ENCODE measurements at regions not wholly inside any gene's neighbourhood (a gene's known extent, or its start where the extent isn't known, plus 50 kb on each side); places are given as distances from the start of the nearest gene placed in this dataset.

GRCh38 chr21:27021801-27022200, 54.9 kb upstream of the ADAMTS5 start:
- Histone ChIP-seq H3K4me3 (ENCODE audit: low read depth in 1 of 5, low read length in 5 of 5) (no peak overlapping the region), H3K27me3 (ENCODE audit: control insufficient read depth in 5 of 5, insufficient read depth in 4 of 5, low read length in 5 of 5) (no peaks in the 10 kb centered on the region), H3K27ac (ENCODE audit: low read depth, low read length) (peak overlapping the region; percentile 71), H3K4me1 (ENCODE audit: control insufficient read depth in 5 of 5, insufficient read depth in 5 of 5, low read length in 5 of 5) (peaks cover 0 to 26% (median 6%) of the 10 kb centered on the region in 5 donors), H3K9me3 (ENCODE audit: control insufficient read depth in 5 of 5, low read length in 5 of 5) (no peaks in the 10 kb centered on the region), H3K9ac (ENCODE audit: low read length in 5 of 5) (no peak overlapping the region), H3K36me3 (ENCODE audit: control insufficient read depth in 5 of 5, insufficient read depth in 5 of 5, low read length in 5 of 5) (no peaks in the 10 kb centered on the region)

DNA sequence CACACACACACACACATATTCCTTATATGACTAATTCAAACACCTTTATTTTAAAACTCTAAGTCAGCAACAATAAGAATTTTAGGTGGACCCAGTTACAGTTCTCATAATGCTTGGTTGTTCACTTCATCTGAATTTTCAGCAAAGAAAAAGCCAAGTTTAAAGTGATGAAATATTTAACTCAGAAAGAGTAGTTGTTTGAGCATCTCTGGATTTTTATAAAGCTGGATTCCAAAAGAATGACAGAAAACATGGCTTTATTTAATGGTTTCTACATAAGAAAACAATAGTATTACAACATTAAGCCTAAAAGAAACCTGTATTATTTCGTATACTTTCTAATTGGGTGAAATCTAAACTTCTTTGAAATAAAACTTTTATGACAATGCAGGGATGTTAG, 54.2 kb upstream of the ADAMTS5 start:
- Histone ChIP-seq H3K9ac (ENCODE audit: low read length in 5 of 5) (no peak overlapping the region), H3K4me1 (ENCODE audit: control insufficient read depth in 5 of 5, insufficient read depth in 5 of 5, low read length in 5 of 5) (peaks cover 0 to 26% (median 6%) of the 10 kb centered on the region in 5 donors), H3K36me3 (ENCODE audit: control insufficient read depth in 5 of 5, insufficient read depth in 5 of 5, low read length in 5 of 5) (no peaks in the 10 kb centered on the region), H3K27ac (ENCODE audit: low read depth, low read length) (no peak overlapping the region), H3K9me3 (ENCODE audit: control insufficient read depth in 5 of 5, low read length in 5 of 5) (no peaks in the 10 kb centered on the region), H3K27me3 (ENCODE audit: control insufficient read depth in 5 of 5, insufficient read depth in 4 of 5, low read length in 5 of 5) (no peaks in the 10 kb centered on the region), H3K4me3 (ENCODE audit: low read depth in 1 of 5, low read length in 5 of 5) (no peak overlapping the region)

GRCh38 chr21:27017246-27017645, 50.4 kb upstream of the ADAMTS5 start:
- H3K9me3 ChIP-seq (ENCODE audit: control insufficient read depth in 5 of 5, low read length in 5 of 5), result no peaks in the 10 kb centered on the region
- H3K4me1 ChIP-seq (ENCODE audit: control insufficient read depth in 5 of 5, insufficient read depth in 5 of 5, low read length in 5 of 5), result peaks cover 0 to 9% (median 1%) of the 10 kb centered on the region in 5 donors
- H3K4me3 ChIP-seq (ENCODE audit: low read depth in 1 of 5, low read length in 5 of 5), result no peak overlapping the region
- H3K9ac ChIP-seq (ENCODE audit: low read length in 5 of 5), result no peak overlapping the region
- H3K27ac ChIP-seq (ENCODE audit: low read depth, low read length), result no peak overlapping the region
- H3K27me3 ChIP-seq (ENCODE audit: control insufficient read depth in 5 of 5, insufficient read depth in 4 of 5, low read length in 5 of 5), result no peaks in the 10 kb centered on the region
- no peaks in the 10 kb centered on the region for H3K36me3 ChIP-seq (ENCODE audit: control insufficient read depth in 5 of 5, insufficient read depth in 5 of 5, low read length in 5 of 5)

All from subcutaneous abdominal adipose tissue (tissue), 5 donors.